RWPE2 (cell line): ENCODE measurements at regions not wholly inside any gene's neighbourhood (a gene's known extent, or its start where the extent isn't known, plus 50 kb on each side); places are given as distances from the start of the nearest gene placed in this dataset.

ENCODE experiments used
- ATAC-seq: fragments of 200-7000 bp; cut with Tn5 transposase; 3 replicates; pipeline ENCODE4 v1.9.1; 2021; ENCODE audit warnings: low read depth
- DNase-seq: peaks from one replicate; pipeline ENCODE4 v3.0.0-alpha.2; 2020; ENCODE audit warnings: low spot score
- H3K27ac ChIP-seq: fragments of 450-650 bp; 2 replicates; pipeline ENCODE4 v1.5.1; 2017; ENCODE audit warnings: mild to moderate bottlenecking; ENCODE audit not compliant: poor library complexity, severe bottlenecking
- H3K27me3 ChIP-seq: fragments of 250-450 bp; sonication (Bioruptor Pico); 2 replicates; pipeline ENCODE4 v1.5.1; 2021; ENCODE audit warnings: mild to moderate bottlenecking, moderate library complexity; ENCODE audit not compliant: insufficient read depth, poor library complexity, severe bottlenecking
- H3K36me3 ChIP-seq: fragments of 250-450 bp; sonication (Bioruptor Pico); 2 replicates; pipeline ENCODE4 v1.5.1; 2020; ENCODE audit warnings: low read depth, mild to moderate bottlenecking, moderate library complexity
- H3K4me1 ChIP-seq: fragments of 250-450 bp; sonication (Bioruptor Pico); 2 replicates; pipeline ENCODE4 v1.5.1; 2021; ENCODE audit warnings: mild to moderate bottlenecking, moderate library complexity; ENCODE audit not compliant: insufficient read depth, poor library complexity, severe bottlenecking
- H3K4me3 ChIP-seq: fragments of 250-450 bp; sonication (Bioruptor Pico); 2 replicates; pipeline ENCODE4 v1.5.1; 2021; ENCODE audit warnings: mild to moderate bottlenecking, moderate library complexity; ENCODE audit not compliant: severe bottlenecking
- H3K9me3 ChIP-seq: fragments of 250-450 bp; sonication (Bioruptor Pico); 2 replicates; pipeline ENCODE4 v1.5.1; 2021; ENCODE audit warnings: mild to moderate bottlenecking, moderate library complexity; ENCODE audit not compliant: severe bottlenecking
- CTCF ChIP-seq: fragments of 450-650 bp; IDR thresholded peaks from one replicate; pipeline ENCODE4 v1.5.1; 2017; ENCODE audit warnings: mild to moderate bottlenecking, moderate library complexity; ENCODE audit not compliant: poor library complexity, severe bottlenecking

GRCh38 chr12:19643635-19644034 lies 204.3 kb downstream of the AEBP2 start:
- H3K36me3 ChIP-seq: no peaks in the 10 kb centered on the region
- H3K27ac ChIP-seq: no peak overlapping the region
- H3K4me1 ChIP-seq: no peaks in the 10 kb centered on the region
- ATAC-seq (no peak), DNase-seq (no peak)
- no peaks in the 10 kb centered on the region for H3K27me3 ChIP-seq
- no peak overlapping the region for H3K4me3 ChIP-seq
- no peaks in the 10 kb centered on the region for H3K9me3 ChIP-seq
- peak; percentile 43 for TF ChIP-seq CTCF

GRCh38 chr12:19644571-19644970 lies 205.3 kb downstream of the AEBP2 start:
- Histone ChIP-seq H3K4me3 (no peak overlapping the region), H3K27ac (no peak overlapping the region), H3K4me1 (no peaks in the 10 kb centered on the region), H3K27me3 (no peaks in the 10 kb centered on the region), H3K36me3 (no peaks in the 10 kb centered on the region), H3K9me3 (no peaks in the 10 kb centered on the region)
- DNase-seq (no peak), ATAC-seq (no peak)
- TF ChIP-seq CTCF: no peak

- DNase-seq (no peak), ATAC-seq (no peak)
- Histone ChIP-seq H3K4me1 (no peaks in the 10 kb centered on the region), H3K27me3 (no peaks in the 10 kb centered on the region), H3K4me3 (no peak overlapping the region), H3K9me3 (no peaks in the 10 kb centered on the region), H3K36me3 (no peaks in the 10 kb centered on the region), H3K27ac (no peak overlapping the region)
- no peak for TF ChIP-seq CTCF
These were observed 206.5 kb downstream of the AEBP2 start for GRCh38 chr12:19645823-19646222.

- no peak for TF ChIP-seq CTCF
- Histone ChIP-seq H3K27ac (no peak overlapping the region), H3K4me3 (no peak overlapping the region), H3K9me3 (no peaks in the 10 kb centered on the region), H3K4me1 (no peaks in the 10 kb centered on the region), H3K36me3 (no peaks in the 10 kb centered on the region), H3K27me3 (no peaks in the 10 kb centered on the region)
- DNase-seq (no peak), ATAC-seq (no peak)
These were observed 207.3 kb downstream of the AEBP2 start for GRCh38 chr12:19646599-19646998.

- TF ChIP-seq CTCF: no peak
- no peak for DNase-seq
These were observed 208.7 kb downstream of the AEBP2 start for GRCh38 chr12:19647806-19648556.

More at GRCh38 chr12:19647806-19648556, 208.7 kb downstream of the AEBP2 start:
- no peaks in the 10 kb centered on the region for H3K9me3 ChIP-seq
- no peaks in the 10 kb centered on the region for H3K4me1 ChIP-seq
- ATAC-seq: no peak
- H3K27ac ChIP-seq: no peak overlapping the region
- no peaks in the 10 kb centered on the region for H3K27me3 ChIP-seq
- no peak overlapping the region for H3K4me3 ChIP-seq
- no peaks in the 10 kb centered on the region for H3K36me3 ChIP-seq
